ENCODE measurements at regions not wholly inside any gene's neighbourhood (a gene's known extent, or its start where the extent isn't known, plus 50 kb on each side); places are given as distances from the start of the nearest gene placed in this dataset.

DNA sequence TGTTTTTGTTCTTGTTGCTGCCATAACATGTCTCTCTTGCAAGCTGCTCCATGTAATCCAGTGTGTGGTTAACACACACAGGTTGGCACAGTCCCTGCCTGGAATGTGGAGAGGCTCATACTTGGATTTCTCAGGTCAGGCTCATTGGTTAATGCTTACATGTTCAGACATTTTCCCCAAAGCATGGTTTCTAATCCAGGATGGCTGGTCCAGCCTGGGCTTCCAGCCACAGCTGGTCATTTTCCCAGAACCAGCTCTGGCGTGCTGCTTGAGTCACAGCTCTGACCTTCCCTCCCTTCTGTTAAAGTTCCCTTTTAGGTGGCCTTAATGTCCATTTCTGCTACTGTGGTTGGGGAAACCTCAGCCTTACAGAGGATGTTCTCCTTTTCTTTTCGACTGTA lies 294.3 kb downstream of the TAF11L14 start:
- Histone ChIP-seq H3K4me1 (no peaks in the 10 kb centered on the region), H3K9me3 (no peaks in the 10 kb centered on the region), H3K27me3 (no peaks in the 10 kb centered on the region), H3K4me3 (ENCODE audit: low read depth, low read length) (no peak overlapping the region), H3K36me3 (no peaks in the 10 kb centered on the region)
- DNase-seq = no peak
- TF ChIP-seq, protein P1, sequence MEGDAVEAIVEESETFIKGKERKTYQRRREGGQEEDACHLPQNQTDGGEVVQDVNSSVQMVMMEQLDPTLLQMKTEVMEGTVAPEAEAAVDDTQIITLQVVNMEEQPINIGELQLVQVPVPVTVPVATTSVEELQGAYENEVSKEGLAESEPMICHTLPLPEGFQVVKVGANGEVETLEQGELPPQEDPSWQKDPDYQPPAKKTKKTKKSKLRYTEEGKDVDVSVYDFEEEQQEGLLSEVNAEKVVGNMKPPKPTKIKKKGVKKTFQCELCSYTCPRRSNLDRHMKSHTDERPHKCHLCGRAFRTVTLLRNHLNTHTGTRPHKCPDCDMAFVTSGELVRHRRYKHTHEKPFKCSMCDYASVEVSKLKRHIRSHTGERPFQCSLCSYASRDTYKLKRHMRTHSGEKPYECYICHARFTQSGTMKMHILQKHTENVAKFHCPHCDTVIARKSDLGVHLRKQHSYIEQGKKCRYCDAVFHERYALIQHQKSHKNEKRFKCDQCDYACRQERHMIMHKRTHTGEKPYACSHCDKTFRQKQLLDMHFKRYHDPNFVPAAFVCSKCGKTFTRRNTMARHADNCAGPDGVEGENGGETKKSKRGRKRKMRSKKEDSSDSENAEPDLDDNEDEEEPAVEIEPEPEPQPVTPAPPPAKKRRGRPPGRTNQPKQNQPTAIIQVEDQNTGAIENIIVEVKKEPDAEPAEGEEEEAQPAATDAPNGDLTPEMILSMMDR (IDR thresholded peaks at IDR 0.05; ENCODE audit: low read depth, low read length) = no peak

- no peak for DNase-seq
- H3K36me3 ChIP-seq = no peaks in the 10 kb centered on the region
- H3K9me3 ChIP-seq = no peaks in the 10 kb centered on the region
- H3K4me3 ChIP-seq (ENCODE audit: low read depth, low read length) = no peak overlapping the region
- TF ChIP-seq, protein P1 (IDR thresholded peaks at IDR 0.05; ENCODE audit: low read depth, low read length) = no peak
- no peaks in the 10 kb centered on the region for H3K27me3 ChIP-seq
- no peaks in the 10 kb centered on the region for H3K4me1 ChIP-seq
Observed at GRCh38 chr5:17929171-17929570, 294.9 kb downstream of the TAF11L14 start.

DNA sequence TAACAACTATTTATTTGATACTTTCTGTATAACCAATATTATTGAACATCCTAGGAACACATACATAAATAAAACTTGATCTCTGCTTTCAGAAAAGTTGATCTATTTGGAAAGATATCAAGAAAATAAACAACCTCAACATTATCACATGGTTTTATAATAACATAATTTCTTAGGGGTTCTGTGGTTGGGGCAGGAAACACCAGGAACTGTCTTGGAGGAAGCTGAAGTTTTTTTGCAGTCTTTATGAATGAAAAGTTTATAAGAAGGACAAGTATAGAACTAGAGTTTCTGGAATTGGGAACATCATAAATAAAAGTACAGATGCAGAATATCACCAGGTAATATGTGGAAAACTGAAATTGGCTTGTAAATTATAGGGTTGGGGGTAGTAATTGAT lies 296.1 kb downstream of the TAF11L14 start:
- no peak for DNase-seq
- Histone ChIP-seq H3K4me3 (ENCODE audit: low read depth, low read length) (no peak overlapping the region), H3K4me1 (no peaks in the 10 kb centered on the region), H3K36me3 (no peaks in the 10 kb centered on the region), H3K9me3 (no peaks in the 10 kb centered on the region), H3K27me3 (no peaks in the 10 kb centered on the region)
- TF ChIP-seq, protein P1 (IDR thresholded peaks at IDR 0.05; ENCODE audit: low read depth, low read length) = no peak

GRCh38 chr5:17944046-17944445 lies 309.8 kb downstream of the TAF11L14 start:
- DNase-seq = no peak
- Histone ChIP-seq H3K4me3 (ENCODE audit: low read depth, low read length) (no peak overlapping the region), H3K36me3 (no peaks in the 10 kb centered on the region), H3K4me1 (no peaks in the 10 kb centered on the region), H3K9me3 (no peaks in the 10 kb centered on the region), H3K27me3 (no peaks in the 10 kb centered on the region)
- TF ChIP-seq, protein P1 (IDR thresholded peaks at IDR 0.05; ENCODE audit: low read depth, low read length) = no peak

DNA sequence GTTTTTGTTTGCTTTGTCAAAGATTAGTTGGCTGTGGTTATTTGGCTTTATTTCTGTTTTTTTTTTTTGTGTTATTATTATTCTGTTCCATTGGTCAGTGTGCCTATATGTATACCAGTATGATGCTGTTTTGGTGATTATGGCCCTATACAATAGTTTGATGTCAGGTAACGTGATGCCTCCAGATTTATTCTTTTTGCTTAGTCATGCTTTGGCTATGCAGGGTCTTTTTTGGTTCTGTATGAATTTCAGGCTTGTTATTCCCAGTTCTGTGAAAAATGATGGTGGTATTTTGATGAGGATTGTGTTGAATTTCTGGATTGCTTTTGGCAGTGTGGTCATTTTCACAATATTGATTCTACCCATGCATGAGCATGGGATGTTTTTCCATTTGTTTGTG lies 312.8 kb downstream of the TAF11L14 start:
- no peak overlapping the region for H3K4me3 ChIP-seq (ENCODE audit: low read depth, low read length)
- no peak for DNase-seq
- TF ChIP-seq, protein P1 (IDR thresholded peaks at IDR 0.05; ENCODE audit: low read depth, low read length) = no peak
- no peaks in the 10 kb centered on the region for H3K9me3 ChIP-seq
- H3K36me3 ChIP-seq = no peaks in the 10 kb centered on the region
- no peaks in the 10 kb centered on the region for H3K27me3 ChIP-seq
- H3K4me1 ChIP-seq = no peaks in the 10 kb centered on the region

DNA sequence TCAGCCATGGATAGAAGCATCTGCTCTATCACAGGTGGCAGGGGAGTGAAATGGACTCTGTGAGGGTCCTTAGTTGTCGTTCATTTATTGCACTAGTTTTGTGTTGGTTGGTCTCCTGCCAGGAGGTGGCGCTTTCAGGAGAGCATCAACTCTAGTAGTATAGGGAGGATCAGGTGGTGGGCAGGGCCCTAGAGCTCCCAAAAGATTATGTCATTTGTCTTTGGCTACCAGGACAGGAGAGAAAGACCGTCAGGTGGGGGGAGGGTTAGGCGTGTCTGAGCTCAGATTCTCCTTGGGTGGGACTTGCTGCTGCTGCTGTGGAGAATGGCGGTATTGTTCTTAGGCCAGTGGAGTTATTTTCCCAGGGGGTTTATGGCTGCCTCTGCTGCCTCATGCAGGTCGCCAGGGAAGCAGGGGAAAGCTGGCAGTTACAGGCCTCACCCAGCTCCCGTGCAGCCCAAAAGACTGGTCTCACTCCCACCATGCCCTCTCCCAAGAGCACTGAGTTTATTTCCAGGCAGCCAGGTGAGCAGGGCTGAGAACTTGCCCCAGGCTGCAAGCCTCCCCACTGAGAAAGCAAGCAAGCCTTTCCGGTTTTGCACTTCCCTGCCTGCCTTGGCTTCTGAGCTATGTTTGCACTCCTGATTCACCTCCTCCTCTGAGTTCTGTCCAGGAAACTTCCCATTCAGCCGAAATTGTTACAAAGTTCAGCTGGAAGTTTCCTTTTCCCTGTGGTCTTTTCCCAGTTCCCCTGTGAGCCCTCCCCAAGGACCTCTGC lies 317.3 kb downstream of the TAF11L14 start:
- H3K4me3 ChIP-seq (ENCODE audit: low read depth, low read length) = no peak overlapping the region
- peak; percentile 49 for DNase-seq
- TF ChIP-seq, protein P1 (IDR thresholded peaks at IDR 0.05; ENCODE audit: low read depth, low read length) = peak; percentile 56
- no peaks in the 10 kb centered on the region for H3K27me3 ChIP-seq
- no peaks in the 10 kb centered on the region for H3K36me3 ChIP-seq
- no peaks in the 10 kb centered on the region for H3K4me1 ChIP-seq
- no peaks in the 10 kb centered on the region for H3K9me3 ChIP-seq
